Choroid plexus epithelial cell (primary cell): ENCODE measurements at regions not wholly inside any gene's neighbourhood (a gene's known extent, or its start where the extent isn't known, plus 50 kb on each side); places are given as distances from the start of the nearest gene placed in this dataset.

ENCODE experiments used
- DNase-seq: peaks from one replicate; pipeline ENCODE4 v3.0.0-alpha.2; 2010; ENCODE audit warnings: low read depth
- H3K4me3 ChIP-seq: 2 replicates; pipeline ENCODE4 v1.5.1; 2011; ENCODE audit warnings: low read depth, mild to moderate bottlenecking, control low read depth, low read length, moderate library complexity
- CTCF ChIP-seq: conservative IDR thresholded peaks from 2 replicates; pipeline ENCODE4 v1.5.1; 2011; ENCODE audit warnings: low read depth, mild to moderate bottlenecking, control low read depth, inconsistent platforms, low read length, moderate library complexity

DNA sequence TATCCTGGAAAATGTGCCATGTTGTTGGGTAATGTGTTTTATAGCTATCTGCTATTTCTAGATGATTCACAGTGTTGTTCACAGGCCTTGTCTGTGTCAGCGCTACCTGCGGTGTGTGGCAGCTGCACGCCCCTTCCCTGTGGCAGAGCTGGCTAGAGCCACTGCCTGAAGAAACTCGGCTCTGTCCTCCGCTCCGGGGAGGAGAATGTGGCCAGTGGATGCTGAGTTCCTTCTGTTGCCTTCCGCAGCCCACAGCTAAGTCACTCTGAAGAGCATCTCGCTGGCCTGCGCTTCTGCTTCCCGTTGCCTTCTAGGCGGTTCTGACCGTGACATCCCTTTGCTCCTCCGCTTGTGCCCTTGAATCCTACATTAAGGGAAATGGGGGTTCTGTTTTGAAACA, 135.1 kb downstream of the PLG start:
- no peak for TF ChIP-seq CTCF
- no peak overlapping the region for H3K4me3 ChIP-seq
- DNase-seq = no peak

DNA sequence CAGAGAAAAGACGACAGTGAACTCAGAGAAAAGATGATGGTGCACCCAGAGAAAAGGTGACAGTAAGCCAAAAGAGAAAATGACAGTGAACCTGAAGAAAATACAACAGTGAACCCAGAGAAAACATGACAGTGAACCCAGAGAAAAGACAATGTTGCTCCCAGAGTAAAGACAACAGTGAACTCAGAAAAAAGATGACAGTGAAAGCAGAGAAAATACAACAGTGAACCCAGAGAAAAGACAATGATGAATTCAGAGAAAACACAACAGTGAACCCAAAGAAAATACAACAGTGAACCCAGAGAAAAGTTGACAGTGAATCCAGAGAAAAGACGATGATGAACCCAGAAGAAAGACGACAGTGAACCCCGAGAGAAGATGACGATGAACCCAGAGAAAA, 140.5 kb upstream of the MAP3K4 start:
- no peak overlapping the region for H3K4me3 ChIP-seq
- no peak for DNase-seq
- TF ChIP-seq CTCF = no peak

- TF ChIP-seq CTCF = no peak
- DNase-seq = no peak
- no peak overlapping the region for H3K4me3 ChIP-seq
Observed at GRCh38 chr6:160853946-160854345, 137.6 kb upstream of the MAP3K4 start.

GRCh38 chr6:160858886-160859285, 132.7 kb upstream of the MAP3K4 start:
- no peak for TF ChIP-seq CTCF
- H3K4me3 ChIP-seq = no peak overlapping the region
- DNase-seq = no peak

GRCh38 chr6:160859822-160860221, 131.7 kb upstream of the MAP3K4 start:
- no peak overlapping the region for H3K4me3 ChIP-seq
- no peak for TF ChIP-seq CTCF
- DNase-seq = no peak

DNA sequence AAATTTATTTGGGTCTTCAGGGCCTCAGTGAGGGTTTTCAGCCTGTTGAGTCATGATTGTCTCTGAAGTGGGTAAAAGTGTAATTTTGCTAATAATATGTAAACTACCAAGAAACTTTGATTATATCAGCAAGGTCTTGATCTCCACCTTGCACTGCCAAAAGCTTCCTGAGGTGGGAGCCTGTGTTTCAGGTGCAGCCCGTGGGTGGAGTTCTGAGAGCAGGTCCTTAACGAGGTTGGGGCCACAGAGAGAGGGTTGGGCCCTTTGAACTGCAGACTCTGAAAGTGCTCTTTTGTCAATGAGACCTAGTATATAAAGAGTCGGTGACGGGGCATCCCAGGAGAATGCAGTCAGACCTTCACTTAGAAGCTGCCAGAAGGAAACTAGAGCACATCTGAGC, 129.7 kb upstream of the MAP3K4 start:
- no peak overlapping the region for H3K4me3 ChIP-seq
- TF ChIP-seq CTCF = no peak
- no peak for DNase-seq

DNA sequence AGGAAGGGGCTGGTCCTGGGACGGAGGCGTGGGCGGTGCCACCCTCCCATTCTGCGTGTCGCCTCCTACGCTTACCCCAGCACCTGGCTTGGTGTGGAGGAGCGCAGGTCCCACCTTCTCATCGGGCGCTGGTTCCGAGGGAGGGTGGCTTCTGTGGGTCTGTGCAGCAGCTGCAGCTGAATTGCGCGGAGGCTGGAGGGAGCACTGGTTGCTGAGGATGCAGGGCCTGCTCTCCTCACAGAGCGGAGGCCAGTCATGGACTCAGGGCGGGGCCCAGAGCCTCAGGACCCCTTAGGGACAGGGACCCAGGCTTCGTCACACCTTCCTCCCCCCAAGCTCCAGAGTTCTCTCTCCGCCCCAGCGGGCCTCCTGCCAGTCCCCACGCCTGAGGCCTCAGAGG, 127.8 kb upstream of the MAP3K4 start:
- no peak overlapping the region for H3K4me3 ChIP-seq
- TF ChIP-seq CTCF = no peak
- DNase-seq = no peak
